ENCODE measurements at regions not wholly inside any gene's neighbourhood (a gene's known extent, or its start where the extent isn't known, plus 50 kb on each side); places are given as distances from the start of the nearest gene placed in this dataset.

DNA sequence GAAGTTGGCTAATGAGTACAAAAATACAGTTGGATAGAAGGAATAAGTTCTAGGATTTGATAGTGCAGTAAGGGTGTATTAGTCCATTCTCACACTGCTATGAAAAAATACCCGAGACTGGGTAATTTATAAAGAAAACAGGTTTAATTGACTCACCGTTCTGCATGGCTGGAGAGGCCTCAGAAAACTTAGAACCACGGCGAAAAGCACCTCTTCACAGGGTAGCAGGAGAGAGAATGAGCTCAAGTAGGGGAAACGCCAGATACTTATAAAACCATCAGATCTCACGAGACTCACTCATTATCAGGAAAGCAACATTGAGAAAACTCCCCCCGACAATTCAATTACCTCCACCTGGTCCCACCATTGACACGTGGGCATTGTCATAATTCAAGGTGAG is 483.3 kb downstream of the TUSC7 start:
- no peak for DNase-seq

GRCh38 chr3:117193390-117193789 is 483.8 kb downstream of the TUSC7 start:
- no peak for DNase-seq

DNA sequence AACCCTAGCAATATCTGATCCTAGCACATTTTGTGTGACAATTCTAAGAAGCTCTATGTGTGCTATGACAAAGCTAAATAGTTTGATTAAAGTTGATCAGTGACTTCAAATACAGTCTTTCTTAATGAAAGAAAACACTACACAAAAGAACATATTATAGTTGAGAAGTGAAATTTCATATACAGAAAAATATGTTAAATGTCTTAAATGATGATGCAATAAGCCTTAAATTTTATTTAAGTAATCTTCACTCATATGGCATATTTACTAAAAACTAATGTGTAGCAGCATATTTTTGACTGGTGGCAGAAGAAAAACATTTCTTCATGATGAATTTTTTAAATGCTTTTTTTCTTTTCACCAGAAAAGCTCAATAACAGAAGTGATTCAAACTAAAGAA is 485.5 kb downstream of the TUSC7 start:
- no peak for DNase-seq

DNA sequence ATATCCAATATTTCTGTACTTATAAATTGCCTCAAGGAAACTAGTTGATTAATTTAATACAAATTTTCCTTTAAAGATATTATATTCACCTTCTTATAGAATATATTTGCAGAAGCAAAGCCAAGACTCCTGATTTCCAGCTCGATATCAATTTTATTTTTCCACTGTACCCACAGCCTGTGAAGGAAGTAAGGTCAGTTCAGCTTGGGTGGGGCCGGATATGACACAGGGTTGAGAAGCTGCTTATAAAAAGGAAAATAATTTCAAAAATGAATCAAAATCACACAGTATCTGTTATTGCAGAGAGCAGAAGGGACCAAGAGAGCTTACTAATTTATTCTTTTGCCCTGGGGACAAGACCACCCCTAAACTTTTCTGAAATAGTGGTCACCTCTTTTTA is 491.4 kb downstream of the TUSC7 start:
- DNase-seq = no peak

DNA sequence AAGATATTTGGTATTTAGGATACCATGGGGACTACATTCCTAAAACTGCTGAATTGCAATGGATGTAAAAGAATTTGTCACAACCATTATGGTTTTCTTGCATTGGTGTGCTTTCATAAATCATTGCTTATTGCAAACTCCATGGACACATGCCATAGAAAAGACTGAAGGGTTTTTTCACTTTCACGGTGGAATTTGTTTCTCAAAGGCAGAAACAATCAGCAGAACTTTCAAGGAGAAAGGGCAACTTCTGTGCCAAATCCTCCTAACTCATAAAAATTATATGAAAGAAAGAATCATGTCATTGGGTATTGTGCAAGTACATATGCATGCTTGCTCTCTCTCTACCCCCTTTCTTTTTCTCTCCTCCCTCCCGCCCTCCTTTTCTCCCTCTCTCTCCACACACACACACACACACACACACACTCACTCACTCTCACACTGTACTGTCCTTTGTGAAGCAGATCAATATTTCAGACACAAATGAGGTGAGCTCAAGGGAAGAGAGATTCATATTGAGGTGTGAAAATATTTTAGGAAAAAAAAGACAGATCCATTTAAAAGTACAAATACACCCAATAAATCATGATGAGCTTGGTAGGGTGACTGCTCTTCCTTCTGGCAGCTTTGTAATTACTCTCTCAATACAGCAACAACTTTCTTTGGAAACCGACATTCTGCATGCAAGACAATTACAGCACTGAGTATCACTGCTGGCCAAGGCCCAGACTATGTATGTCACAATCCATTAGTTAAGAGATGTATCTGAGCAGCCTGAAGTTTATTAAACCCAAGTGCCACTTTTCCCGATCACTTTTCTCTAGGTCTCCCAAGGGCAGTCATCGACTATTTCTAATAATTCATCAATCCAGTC is 492.6 kb downstream of the TUSC7 start:
- DNase-seq = no peak

DNA sequence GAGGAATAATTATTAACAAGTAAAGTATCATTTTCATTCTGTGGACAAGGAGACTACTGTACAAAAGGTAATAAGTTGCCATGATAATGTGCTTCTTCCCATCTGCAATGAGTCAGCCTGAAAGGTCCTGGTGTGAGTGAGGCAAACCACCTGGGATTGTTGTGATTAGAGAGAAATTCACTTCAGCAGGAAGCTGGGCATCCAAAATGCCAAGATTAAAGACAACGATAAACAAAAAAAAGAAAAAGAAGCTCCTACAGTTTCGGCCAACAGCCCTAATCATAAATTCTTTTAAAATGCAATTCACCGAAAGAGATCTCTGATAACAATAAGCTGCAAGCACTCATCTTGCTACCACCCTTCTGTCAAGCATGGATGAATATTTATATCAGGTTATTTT is 507.8 kb downstream of the TUSC7 start:
- DNase-seq = no peak

DNA sequence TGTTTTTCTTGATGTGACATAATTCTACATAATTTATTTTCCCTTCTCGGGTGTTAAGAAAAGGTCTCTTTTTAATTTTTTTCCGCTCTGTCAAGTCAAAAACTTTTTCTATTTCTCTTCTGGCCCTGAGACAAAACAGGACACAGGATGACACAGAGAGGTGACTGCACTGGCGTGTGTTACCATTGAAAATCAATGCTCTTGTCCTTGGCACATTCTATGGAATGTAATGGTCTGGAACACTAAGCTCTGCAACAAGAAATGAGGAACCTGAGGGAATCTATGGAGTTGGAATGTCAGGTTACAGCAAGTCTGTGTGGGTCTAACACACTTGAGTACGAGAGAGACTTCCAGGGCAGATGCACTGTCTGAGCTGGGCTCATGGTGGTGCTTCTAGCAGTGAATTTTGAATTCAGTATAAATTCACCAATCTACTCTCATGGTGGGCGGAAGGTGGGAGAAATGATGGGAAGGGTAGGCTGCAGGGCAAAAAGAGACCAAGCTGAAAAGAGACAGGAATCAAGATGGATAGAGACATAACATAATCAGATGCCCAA is 508.3 kb downstream of the TUSC7 start:
- no peak for DNase-seq

DNA sequence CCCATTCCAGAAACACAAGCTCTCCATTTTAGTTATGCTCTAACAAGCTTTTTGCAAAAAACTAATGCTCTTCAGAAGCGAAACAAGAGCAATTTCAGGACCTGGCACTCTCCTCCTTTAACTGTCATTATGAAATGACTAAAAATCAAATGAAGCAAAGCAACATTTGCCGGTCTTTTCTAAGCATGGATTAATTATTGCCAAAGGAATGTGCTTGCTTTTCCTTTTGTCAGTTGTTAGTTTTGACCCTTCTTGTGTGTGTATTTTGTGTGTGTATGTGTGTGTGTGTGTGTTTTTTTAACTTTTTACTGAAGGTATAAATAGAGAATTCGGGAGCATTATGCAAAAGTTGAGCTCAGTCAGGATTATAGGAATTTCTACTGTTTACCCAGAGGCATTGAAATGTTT is 509.1 kb downstream of the TUSC7 start:
- no peak for DNase-seq

GRCh38 chr3:117219296-117219695 is 509.7 kb downstream of the TUSC7 start:
- no peak for DNase-seq

DNA sequence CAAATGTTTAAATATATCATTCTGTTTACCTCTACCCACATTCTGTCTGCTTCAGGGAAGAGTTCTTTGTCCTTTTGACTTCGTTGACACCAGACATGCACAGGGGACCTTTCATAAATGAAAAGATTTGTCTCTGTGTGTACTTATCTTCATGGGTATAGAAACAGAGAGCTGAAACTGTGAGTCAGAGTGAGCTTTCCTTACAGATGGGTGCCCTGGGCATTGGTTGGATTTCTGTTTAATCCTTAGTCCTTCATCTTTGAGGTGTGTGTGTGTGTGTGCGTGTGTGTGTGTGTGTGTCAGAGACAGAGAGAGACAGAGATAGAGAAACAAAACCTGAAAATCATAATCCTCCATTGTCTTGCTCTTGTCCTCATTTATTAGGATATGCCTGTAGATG is 517.4 kb downstream of the TUSC7 start:
- DNase-seq = no peak

- no peak for DNase-seq
These were observed 518.9 kb downstream of the TUSC7 start for GRCh38 chr3:117228466-117228865.

DNA sequence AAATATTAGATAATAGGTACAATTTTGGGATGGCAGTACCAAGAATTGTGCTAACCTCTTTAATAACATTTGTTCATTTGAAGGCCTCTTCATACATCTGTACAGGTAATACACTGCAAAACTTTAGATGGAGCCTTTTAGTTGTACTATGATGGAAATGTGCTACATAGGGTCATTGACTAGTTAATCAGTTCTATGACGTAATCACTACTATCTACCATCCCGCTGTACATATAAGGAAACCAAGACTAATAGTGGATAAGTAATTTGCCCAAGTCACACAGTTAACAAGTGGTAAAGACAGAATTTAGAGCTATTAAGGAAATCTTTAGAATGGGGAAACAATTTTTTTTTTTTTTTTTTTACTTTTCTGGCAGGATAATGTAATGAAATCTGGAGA is 521.3 kb downstream of the TUSC7 start:
- DNase-seq = no peak

- DNase-seq = no peak
These were observed 524.8 kb downstream of the TUSC7 start for GRCh38 chr3:117234331-117234730.

GRCh38 chr3:117235304-117235703 is 525.7 kb downstream of the TUSC7 start:
- no peak for DNase-seq

- no peak for DNase-seq
These were observed 529.2 kb downstream of the TUSC7 start for GRCh38 chr3:117238806-117239205.

DNA sequence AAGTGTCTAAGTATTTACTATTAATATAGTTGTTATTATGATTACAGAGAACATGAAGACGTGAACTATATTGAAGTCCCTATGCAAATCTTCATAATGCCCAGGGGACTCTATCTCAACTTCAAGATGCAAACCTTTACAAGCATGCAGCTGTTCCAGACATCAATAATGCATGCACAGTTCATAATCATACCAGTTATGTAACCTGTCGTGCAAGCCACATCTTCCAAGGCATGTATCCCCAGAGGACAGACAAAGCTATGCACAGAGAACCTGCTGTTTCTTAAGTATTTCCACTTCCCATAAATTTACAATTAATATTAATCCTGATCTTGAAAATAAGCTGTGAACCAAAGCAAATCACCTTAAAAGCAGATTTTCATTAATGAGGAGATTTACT is 534.1 kb downstream of the TUSC7 start:
- no peak for DNase-seq

GRCh38 chr3:117246771-117247555 is 537.4 kb downstream of the TUSC7 start:
- DNase-seq = no peak

- peak in 1 of 14 donors; percentile 12 for DNase-seq
These were observed 538.6 kb downstream of the TUSC7 start for GRCh38 chr3:117248153-117248552.

- peak in 1 of 14 donors; percentile 6 for DNase-seq
These were observed 542.6 kb downstream of the TUSC7 start for GRCh38 chr3:117252208-117252607.

DNA sequence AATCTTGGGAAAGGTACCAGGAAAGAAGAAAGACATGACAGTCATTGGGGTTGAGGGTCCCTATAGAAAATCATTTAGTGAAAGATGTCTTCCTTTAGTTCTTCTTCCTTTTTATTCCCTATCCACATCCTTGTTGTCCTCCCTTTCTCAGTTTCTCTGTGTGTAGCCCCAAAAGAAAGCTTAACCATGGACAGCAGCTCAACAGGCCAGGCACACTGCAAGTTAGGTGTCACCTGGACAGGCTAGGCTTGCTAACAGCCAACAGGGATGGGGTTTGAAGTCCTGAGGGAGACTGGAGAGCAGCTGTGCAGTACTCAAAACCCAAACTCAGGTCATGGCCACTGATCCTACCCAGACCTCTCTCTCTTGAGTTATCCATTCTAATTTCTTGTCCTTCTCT is 543.1 kb downstream of the TUSC7 start:
- no peak for DNase-seq

DNA sequence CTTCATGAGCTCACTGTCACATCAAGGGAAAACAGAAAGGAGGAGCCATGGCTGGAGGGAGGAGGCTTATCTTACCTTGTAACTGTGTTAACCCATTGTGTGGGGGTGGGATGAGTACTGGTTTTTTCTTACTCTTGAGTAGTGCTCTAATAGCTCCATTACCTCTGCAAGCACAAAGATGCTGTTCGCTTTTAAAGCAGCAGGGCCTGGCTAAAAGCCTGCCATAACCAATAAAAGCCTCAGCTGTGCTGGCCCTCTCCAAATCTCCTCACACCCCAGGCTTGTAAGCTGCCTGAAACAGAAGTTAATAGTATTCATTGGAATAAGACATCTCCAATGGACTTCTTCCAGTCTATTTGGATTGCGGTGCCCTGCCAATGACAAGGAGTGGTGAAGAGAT is 544.1 kb downstream of the TUSC7 start:
- peak in 1 of 14 donors; percentile 6 for DNase-seq

GRCh38 chr3:117254985-117255384 is 545.4 kb downstream of the TUSC7 start:
- no peak for DNase-seq

DNA sequence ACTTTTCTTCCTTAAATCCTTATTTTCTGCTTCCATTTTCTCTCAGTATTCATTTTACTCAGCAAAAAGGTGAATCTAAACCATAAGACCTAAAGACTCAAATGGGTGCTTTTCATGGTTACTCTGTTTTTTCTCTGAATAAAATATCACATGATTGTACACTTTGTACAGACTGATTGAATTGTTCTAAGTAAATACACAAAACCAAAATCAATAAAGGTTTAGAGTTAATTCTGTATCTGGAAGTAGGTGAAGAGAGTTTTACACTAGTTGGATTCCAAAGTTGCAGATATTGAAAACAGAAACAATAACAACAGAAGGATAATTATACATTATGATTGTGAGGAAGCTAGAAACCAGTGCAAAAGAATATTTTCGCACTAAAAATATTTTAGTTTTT is 546.2 kb downstream of the TUSC7 start:
- DNase-seq = no peak

Data from C1 segment of cervical spinal cord (tissue), 14 donors.